Amygdala (tissue), 56 donors: ENCODE measurements at regions not wholly inside any gene's neighbourhood (a gene's known extent, or its start where the extent isn't known, plus 50 kb on each side); places are given as distances from the start of the nearest gene placed in this dataset.

Experiments used
- DNase-seq, 56 donors: peaks; one replicate each; lab custom pipeline; 2025; lab: John Stamatoyannopoulos, UW

DNA sequence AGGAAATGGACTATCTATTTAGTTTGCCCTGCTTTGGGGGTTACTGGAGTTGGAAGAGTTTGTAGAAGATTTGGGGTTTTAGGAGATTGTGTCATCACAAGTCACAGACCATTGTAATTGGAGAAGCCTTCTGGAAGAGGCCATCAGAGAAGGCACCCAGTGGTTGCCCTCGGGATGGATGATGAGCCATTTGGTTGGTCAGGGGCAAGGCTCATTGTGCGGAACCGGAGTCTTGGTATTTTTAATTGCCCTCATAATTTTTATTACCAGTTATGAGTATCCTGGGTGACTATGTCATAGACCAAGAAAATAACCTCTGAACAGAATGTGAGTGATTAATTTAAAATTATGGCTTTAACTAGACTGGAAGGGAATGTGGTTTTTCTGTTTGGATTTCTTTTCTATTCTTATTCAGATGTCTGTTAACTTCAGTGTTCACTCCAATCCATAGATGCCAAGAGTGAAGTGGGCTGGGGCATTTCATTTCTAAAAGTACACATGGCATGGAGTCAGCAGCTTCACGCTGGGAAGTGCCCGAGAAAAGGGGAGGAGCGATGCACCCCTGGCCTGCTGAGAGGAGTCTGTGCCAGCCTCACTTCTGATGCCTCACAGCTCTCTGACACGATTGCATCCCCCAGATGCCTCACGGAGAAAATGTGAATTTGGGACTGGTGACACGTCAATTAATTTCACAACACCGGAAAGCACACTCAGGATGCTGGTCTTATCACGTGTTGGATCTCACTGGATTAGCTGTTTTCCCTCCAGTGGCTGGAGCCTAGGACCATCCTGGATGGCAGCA is 225.6 kb upstream of the IGFBP3 start:
- DNase-seq: no peak

DNA sequence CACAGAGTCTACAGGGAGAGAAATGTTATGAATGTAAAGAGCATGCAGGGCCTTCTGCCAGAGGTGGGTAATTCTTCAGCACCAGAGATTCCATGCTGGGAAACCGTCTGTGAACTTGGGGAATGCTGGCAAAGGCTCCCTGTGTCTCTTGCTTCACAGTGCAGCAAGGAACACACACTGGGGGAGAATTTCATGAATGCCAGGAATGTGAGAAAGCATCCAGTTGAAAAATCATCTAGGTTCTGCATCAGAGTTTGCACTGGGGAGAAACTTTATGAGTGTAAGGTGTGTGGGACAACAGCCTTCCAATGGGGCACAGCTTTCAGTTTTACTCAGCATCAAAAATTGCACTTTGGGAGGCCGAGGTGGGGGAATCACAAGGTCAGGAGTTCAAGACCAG is 224.3 kb upstream of the IGFBP3 start:
- no peak for DNase-seq

DNA sequence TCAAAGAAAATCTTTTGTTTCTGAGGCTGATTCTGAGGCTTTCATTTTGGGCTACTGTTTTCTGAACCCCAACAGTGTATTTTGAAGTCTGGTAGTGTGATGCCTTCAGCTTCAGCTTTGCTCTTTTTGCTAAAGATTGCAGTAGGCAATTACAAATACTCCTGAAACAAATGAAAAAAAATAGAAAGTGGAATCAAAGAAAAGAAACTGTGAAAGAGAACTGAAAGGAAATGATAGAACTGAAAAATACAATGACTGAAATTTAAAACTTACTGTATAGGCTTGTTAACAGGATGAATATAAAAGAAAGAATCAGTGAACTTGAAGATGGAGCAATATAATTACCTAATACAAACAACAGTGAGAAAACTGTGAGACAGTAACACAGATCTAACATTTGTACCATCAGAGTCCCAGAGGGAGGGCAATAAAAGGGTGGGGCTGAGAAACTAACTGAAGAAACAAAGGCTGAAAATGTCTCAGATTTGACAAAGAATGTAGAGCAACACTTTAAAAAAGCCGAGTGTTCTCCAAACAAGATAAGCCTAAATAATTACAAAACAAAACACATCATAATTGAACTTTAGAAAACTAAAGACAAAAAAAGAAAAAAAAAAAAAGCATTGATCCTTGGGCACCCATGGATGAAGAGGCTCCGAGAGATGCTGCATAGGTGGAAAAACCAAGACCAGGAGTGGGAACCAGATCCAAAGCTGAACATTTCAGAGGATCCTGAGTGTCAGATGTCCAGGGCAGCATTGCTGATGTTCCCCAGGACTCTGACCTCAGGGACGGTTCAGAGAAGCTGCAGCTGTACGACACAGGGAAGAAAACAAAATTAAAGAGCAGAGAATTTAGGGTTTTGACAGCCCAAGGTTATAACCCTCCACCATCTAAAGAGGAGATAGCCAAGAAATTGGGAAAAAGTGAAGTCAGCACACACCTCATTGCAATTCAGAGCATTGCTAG is 223.2 kb upstream of the IGFBP3 start:
- DNase-seq: no peak

DNA sequence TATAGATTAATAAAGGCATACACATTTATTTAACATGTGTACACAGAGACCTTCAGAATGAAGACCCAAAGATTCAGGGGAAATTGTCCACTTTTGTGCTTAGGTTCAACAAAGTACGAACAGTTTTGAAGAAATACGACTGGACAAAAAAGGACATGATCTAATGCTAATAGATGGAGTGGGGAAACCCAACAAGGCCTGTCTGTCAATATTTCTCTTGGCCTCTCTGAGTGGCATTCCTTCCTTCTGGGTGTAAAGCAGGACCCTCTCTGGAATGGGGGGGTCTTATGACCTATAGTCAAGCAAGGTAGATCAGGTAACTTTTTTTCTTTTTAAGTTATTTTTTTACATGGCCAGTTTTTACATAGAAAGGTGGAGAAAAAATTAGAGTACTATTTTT is 222.3 kb upstream of the IGFBP3 start:
- DNase-seq: no peak

DNA sequence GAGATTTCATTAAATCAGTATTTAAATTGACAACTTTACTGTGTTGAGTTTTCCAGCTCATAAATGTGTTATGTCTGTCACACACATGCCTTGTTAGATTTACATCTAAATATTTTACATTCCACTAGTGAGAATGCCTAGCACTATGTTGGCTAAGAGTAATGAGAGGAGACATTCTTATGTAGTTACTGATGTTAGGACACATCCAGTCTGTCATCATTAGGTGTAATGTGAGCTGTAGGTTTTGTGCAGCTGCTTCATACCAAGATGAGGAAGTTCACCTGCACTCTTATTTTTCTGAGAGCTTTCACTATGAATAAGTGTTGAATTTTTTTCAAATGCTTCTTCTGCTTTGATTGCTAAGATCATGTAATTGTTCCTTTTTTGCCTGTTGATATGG is 218.0 kb upstream of the IGFBP3 start:
- no peak for DNase-seq

DNA sequence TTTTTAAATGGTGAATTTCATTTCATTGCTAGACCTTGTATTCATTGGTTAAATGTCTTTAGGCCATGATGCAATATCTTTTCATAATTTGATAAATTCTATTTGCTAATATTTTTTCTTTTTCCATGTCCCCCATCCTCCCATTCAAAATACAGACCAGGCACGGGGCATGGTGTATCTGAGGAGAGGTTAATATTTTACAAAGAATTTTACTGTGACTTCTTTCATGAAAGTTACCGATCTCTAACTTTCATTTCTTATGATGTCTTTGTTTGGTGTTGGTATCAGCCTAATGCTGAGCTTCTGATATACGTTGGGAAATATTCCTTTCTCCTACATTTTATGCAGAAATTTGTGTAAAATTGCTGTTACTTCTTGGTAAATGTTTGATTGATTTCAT is 216.7 kb upstream of the IGFBP3 start:
- no peak for DNase-seq

DNA sequence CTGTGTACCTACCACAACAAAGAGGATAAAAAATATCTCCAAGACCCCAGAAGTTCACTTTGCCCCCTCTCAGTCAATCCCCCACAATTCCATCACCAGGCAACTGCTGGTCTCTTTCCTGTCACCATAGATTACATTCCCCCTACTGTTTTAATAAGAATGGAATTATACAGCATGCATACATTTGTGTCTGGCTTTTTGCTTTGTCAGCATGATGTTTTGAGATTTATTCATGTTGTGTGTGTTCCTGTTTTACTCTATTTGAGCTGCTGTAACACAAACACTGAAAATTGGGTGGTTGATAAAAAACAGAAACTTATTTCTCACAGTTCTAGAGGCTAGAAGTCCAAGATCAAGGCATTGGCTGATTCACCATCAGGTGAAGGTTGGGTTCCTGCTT is 214.5 kb upstream of the IGFBP3 start:
- DNase-seq: no peak

DNA sequence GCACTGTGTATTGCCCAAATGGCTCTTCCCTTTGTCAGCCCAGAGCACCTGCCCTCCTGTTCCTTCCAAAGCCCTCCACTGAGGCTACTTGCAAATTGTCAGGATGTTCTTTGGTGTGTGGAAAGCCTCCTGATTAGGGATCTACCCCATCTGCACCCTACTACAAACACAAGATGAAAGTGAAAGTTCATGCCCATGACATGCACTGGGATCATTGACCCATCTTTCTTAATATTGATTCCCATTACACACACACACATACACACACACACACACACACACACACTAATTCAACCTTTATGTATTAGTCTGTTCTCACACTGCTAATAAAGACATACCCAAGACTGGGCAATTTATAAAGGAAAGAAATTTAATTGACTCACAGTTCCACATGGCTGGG is 213.7 kb upstream of the IGFBP3 start:
- no peak for DNase-seq

DNA sequence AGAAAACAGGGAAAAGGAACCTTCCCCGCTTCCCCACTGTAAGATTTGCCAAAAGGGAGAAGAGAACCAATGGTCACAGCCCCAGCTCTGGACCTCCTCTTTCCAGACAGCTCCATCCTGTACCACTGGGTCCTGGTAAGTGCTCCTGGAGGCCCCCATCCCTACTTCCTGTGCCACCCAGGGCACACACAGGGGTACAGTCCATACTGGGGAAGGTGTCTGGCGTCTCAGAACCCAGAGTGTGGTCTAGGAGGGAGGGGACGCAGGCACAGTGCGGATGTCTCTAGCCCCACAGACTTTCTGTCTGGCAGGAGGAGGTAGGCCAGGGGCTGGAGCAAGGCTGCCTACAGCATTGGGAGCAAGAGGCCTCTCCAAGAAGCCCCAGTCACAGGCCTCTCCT is 213.3 kb upstream of the IGFBP3 start:
- DNase-seq: no peak

DNA sequence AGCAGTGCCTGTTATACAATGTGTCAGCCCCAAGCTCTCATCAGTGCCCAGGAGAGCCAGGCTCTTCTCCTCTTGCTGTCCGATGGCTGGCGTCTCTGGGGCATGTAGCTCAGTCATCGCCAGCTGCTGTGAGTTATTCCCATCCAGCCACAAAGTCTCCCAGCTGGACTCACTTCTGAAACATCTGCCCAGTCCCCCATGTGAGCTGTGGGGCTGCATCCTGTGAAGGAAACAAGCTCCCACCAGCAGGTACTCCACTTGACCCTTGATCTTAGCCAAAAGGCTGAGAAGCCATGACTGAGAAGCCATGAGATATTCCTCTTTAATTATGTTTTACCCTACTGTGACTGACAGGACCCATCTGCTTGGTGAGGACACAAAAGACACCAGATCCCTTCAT is 212.7 kb upstream of the IGFBP3 start:
- DNase-seq: no peak

DNA sequence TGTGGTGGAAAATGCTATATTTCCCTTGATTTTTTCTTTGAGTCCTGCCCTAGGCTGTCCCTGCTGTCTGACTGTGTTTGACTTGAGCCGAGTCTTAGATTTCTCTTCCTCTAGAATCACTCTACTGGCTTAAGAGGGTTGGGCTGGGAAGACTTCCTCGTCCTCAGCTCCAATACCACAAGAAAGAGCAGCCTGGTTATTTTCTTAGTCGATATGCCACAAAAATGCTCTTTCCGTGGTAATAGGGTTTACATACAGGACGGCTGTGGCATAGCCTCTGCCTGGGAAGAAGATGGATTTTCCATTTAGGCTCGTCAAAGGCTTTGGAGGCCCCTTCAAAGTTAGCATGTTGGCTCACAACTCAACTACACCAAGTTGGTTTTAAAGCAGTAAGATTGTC is 212.0 kb upstream of the IGFBP3 start:
- no peak for DNase-seq

DNA sequence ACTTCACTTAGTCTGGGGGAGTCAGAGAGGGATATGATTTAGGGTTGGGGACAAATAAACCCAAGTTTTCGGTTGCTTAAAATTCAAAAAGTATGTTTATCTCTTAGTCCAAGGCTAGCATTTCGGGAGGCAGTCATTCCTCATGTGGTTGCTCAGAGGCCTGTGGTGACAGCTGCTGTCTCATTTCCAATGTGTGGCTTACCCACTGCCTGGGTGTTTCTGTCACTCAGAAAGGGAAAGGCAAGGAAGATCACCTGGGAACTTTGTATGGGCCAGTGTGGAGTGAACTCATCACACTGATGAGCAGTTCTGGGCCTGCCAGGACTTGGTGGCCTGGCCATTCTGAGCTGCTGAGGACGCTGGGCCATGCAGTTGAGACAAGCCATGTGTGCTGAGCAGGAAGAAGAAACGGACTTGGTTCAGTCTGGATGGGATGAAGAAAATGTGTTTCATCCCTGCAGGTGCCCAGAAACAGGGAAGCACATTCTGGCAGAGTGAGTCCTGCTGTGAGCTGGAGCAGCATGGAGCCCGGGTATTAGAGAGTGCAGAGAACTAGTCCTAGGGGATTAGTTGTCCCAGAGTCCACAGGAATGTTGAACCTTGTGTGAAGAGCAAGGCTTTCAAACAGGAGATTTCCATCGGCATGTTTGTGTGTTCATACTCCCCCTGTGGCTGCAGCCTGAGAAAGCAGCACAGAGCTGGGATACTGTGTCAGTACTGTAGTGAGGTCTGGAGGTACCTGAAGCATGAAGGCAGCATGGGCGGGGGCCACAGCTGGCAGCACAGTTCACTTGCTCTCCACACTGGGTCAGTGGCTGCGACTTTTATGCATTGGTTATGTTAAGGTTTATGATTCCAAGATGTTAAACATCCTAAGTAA is 211.1 kb upstream of the IGFBP3 start:
- no peak for DNase-seq

DNA sequence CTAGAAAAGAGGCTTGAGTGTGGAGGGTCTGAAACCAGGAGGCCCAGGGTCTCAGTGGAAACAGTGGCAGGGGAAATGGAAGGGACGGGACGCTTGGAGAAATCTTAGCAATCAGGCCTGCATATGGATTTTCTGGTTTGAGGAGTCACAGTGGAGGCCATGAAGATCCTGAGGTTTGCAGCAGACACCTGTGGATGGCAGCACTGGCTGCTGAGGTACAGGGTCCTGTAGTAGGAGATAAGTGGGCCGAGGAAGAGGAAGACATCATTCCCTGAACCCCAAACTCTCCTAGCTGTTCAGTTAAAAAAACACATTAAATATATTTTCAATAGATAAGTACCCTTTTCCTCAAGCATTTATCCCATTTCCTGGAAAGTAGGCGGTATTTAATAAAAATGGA is 208.8 kb upstream of the IGFBP3 start:
- DNase-seq: no peak

DNA sequence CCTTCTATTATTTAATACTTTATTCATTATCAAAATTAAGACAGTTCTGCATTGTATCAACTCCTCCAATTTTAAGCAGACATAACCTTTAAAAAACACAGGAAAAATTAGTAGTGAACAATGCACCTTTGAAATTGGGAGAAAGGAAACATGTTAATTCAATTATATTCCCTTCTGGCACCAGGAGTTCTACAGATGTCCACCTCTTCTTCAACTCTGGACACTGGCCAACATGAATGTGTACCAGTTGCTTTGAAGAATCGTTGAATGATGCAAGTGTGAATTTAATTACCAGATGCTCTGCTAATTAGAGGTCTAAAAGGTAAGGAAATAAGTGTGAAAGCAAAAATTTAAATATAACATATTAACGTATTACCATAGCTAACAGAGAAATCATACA is 206.7 kb upstream of the IGFBP3 start:
- no peak for DNase-seq

DNA sequence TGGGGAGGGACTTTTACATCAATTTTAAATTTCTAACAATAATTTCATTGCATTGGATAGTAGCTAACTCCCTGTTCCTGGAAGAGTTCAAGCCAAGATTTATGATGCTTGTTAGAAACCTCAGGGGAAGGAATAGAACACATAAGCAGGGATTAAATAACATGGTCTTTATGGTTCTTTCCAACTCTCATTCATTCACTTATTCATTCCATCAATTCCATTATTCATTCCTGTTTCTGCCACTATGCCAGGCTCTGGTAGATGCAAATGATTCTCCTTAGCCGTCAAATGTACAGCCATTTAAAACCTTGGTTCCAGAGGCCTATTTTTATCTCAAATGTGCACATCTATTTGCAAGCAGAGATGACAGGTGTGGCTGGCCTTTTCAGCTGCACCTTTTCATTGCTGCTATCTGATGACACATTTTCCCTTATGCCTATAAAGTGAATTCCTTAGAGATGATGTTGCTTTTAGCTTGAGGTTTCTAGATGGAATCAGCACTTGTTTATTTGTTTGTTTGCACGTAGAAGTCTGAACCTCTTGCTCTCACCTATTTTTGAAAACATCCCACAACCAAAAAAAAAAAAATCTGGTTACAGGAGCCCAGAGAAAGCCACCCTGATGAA is 205.7 kb upstream of the IGFBP3 start:
- no peak for DNase-seq

DNA sequence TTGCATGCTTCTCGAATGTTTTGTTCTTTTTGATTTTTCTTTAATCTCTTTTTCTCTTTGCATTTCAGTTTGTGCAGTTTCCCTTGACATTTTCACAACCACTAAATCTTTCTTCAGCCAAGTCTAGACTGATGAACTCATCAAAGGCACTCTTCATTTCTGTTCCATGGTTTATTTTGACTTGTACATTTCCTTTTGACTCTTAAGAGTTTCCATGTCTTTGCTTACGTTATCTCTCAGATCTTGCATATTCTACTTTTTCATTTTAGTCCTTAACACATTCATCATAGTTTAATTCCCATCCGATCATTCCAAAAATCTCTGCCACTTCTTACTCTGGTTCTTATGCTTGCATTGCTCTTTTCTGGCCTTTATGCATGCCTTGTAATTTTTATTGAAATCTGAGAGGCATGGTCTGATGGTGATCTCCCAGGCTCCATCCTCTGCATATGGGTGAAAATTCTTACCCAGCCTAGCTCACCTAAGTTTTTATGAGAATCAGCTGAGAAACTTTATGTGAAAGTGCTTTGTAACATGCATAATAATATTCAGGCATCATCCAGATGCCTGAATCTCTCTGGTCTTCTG is 202.8 kb upstream of the IGFBP3 start:
- DNase-seq: no peak

DNA sequence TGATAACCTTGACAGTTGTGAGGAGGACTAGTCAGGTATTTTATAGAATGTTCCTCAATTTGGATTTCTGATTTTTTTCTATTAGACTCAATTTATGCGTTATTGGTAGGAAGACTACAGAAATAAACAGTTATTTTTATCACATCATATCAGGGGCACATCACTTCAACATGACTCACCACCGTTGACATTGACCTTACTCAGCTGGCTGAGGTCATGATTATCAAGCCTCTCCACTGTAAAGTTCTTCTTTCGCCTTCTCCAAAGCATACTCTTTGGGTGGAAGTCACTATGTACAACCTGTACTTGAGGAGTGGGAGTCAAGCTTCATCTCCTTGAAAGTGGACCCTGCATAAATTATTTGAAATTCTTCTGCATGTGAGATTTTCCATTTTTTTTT is 194.3 kb upstream of the IGFBP3 start:
- no peak for DNase-seq

DNA sequence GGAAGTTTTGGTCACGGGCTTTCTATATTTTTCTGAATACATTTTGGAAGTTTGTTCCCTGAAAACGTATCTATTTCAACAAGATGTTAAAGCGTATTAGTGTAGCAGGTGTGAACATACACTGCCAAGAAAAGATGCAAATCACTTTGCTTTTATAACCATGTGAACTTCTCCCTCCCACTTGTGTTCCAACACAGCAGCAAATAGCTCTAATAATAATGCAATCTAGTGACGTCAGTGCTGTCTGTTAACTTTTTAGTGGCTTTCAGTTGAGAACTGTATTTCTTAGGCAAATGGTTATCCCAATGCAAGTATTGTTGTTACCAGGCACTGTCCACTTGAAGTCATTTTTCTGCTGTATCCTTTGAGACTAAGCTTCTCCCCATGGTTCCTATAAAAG is 188.4 kb upstream of the IGFBP3 start:
- DNase-seq: no peak

DNA sequence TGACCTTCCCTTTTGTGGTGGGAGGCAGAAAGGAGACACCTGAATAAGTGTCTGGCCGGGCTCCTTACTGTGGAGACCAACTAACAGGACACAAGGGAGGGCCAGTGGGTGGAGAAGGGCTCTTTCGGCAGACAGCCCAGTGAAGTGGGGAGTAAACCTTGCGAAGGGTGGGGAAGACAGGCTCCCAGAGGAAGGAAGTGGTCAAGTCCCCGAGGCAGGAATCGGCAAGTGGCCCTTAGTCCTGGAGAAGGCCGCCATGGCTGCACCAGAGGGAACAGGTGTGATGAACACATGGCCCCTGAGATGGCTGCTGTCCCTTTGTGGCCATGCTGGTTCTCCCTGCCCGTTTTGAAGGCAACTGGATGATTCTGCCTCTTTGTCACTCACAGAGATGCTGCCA is 187.2 kb upstream of the IGFBP3 start:
- no peak for DNase-seq

DNA sequence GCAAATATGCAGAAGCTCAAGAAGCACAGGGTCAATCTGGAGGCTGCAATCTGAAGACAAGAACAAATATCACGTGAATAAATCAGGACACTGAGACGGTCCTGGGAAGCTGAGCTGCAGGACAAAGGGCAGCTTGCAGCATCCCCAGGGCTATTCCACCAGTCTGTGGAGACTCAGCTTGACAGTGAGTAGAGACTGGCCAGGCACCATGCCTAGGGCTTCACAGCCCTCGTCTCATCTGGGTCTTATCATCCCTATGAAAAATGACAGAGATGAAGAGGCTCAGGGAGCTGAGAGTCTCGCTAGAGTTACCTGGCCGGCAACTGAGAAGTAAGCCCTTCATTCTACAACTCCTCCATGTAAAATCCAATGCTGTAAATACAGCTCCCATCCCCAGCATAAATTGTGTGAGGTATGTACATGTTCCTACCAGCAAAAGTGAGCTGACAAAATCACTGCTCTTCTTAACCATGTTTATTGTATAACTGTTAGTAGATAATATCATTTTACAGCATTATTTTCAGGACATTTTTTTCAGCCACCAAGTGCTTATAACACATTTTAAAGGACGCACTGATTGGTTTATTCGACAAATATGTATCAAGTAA is 186.6 kb upstream of the IGFBP3 start:
- no peak for DNase-seq
